ENCODE measurements at regions not wholly inside any gene's neighbourhood (a gene's known extent, or its start where the extent isn't known, plus 50 kb on each side); places are given as distances from the start of the nearest gene placed in this dataset.

GRCh38 chr2:16416651-16417050 is 249.0 kb downstream of the CYRIA start:
- TF ChIP-seq LEF1 (IDR thresholded peaks at IDR 0.05; ENCODE audit: borderline replicate concordance) (no peak), FOXM1 (IDR thresholded peaks at IDR 0.05; ENCODE audit: borderline replicate concordance) (no peak)
